HG02943 (cell line): ENCODE measurements at regions not wholly inside any gene's neighbourhood (a gene's known extent, or its start where the extent isn't known, plus 50 kb on each side); places are given as distances from the start of the nearest gene placed in this dataset.
"Not testable (repeated sequence)": the region's sequence is repeated elsewhere in the genome, so short reads cannot be mapped to it uniquely, and the experiment has no call there.

Experiments
- ATAC-seq: cut with Tn5 transposase; IDR thresholded peaks from one replicate; pipeline ENCODE4 v1.9.1; 2021; ENCODE audit warnings: mild to moderate bottlenecking, low read depth, moderate library complexity; ENCODE audit not compliant: unreplicated experiment

DNA sequence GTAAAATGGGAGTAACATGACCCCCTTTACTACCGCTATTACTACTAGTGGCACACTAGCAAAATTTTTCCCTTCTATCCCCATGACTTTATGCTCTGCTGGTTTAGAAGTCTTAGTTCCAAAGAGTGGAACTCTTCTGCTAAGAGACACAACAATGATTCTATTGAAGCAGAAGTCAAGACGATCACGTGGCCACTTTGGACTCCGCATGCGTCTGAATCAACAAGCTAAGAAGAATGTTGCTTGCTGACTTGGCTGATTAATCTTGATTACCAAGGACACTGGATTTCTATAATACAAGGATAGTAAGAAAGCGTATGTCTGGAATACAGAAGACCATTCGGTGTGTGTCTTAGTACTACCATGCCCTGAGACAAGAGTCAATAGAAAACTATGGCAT lies 244.7 kb upstream of the BTBD3 start:
- no peak for ATAC-seq

DNA sequence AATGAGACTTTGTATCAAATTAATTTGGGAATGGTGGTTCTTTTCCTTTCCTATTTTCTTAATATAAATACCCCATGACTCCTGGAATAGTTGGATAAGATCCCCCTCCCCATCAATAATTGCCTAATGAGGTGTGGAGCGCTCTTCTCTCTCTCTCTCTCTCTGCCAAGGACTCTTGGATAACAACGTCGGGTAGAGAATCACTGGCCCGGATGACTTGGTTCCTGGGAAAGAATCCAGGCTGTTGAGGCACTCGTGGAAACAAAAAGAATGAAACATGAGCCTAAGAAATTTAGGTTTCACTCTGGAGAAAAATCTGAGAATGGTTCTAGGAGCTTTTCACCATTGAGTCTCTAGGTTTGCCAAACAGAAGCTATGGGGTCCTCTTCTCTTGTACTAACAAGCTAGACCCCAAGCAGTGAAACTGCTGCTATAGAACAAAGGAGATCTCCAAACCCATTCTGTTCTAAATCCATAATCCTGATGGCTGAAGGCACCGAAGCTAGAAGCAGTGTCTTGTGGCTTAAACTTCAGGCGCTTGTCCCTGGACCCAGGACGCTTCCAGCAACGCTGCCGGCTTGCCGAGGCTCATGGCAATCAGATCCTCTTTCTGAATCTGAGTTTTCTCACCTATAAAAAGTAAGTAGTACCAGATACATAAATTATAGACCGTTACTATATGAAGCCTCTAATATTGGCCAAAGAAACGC lies 241.6 kb upstream of the BTBD3 start:
- no peak for ATAC-seq

DNA sequence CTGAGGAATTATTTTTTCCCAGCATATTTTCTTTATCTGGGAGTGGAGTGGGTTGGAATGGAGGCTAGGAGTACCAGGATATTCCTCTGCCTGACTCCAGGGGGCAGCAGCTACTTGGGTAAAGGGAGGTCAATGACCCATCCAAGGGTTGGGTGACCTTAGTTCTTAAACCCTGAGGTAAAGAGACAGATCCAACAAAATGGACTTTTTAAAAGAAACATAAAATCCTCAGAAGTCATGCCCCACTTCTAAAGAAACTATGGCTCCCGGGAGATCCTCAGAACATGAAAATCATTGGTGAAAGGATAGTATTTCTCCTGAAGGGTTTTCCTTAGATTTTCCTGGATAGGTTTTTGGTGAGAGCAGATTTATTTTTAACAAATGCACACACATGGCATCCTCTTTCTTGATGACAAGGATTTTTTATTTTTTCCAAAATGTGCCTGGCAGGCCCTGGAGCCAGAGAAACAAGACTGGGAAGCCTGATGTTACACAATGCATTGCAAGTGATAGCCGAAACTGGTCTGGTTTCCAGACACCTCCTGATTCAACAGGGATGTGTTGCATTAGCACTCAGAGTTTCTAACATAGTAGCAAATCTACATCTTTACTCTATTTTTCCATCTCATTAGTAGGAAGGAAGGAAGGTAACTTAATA lies 240.9 kb upstream of the BTBD3 start:
- no peak for ATAC-seq

DNA sequence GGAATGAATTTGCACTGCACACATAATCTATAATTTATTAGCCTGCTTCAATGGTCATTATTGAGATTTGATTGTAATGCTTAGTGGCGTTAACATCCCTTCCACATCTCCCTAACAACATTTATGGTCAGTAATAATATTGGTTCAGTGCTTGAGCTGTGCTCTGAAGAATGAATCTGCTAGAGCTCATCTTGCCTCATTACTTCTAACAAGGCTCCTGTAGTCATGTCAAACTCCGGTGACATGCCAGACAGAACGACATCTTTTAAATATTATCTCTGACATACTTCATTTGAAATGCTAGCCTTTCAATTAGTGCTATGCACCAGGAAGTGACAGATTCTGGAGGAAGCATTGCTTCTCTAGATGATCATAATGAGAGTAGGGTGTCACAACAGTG lies 240.3 kb upstream of the BTBD3 start:
- ATAC-seq = no peak

DNA sequence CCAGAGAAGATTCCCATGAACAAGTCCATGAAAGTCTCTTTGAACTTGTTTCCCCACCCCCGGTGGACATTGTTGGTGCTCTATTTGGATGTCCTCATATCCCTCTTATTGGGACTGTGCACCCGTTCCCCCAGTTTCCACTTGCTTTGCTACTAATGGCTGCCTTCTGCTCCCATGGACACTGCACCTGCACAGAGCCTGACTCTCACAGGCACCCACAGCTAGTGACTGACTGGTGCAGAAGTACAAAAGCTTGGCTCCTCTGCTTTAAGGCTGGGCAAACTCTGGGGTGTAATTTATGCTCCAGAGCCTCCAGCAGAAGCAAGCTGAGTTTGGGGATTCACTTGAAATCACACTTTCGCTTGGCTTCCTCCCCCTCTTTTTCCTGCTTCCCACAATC lies 239.9 kb upstream of the BTBD3 start:
- no peak for ATAC-seq

DNA sequence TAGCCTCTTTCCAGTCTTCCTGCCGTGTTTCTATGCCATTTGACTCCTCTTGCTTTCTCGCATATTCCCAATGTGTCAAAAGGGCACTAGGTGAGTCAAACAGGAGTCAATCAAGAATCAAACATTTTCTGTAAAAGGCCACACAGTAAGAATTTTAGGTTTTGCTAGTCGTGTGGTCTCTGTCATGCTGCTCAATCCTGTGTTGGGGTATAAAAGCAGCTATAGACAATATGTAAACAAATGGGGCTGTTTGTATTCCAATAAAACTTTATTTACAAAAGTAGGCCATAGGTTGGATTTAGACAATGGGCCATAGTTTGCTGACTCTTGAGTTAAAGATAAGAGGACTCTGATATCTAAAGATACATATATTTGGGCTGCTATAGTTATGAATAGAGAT lies 235.4 kb upstream of the BTBD3 start:
- no peak for ATAC-seq

DNA sequence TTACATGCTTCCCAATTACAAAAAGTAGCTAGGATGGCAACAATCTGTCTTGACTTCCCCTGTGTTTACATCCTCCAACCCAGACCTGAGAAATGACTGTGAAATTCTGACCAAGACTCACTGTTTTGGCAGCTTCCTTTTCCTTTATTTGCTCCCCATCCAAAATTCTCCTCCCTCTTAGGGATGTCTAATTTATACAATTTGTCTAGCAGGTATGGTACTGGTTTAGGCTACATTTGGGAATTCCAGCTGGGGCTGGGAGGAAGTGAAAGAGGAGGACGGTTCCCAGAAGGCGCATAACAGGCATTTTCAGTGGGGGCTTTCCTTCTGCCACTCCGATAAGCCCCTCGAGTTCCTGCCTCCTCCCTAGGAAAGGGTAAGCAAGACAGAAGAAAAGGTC lies 231.5 kb upstream of the BTBD3 start:
- no peak for ATAC-seq

DNA sequence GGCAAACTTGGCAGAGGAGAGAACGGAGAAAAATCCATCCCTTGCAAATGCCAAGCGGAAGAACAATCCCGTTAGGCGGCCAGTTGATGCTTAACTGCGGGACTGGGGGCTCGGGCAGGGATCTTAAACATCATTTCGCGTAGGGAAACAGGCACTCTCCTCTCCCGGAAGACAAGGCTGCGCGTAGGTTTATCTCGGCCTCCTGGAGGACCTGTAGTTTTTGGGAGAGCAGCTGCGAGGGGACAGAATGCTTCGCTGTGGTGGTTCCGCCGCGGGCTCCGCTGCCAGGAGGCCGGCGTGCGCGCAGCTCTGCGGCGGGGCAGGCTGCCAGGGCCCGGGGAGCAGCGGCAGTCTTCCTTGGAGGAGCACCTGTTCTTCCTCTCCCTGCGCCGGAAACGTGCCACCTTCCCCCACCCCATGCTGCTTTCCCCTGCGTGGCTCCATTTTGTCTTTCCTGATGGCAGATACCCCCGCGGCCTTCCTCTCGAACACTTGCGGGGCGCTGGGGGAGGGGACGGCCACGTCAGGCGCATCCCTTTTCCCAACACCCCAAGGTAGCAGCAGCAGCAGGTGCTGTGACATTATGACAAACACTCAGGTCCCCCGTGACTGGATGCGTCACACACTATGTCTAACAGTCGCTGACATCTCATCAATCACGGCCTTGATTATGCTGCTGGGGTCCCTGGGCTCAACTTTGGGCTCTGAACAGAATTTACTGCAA lies 230.7 kb upstream of the BTBD3 start:
- no peak for ATAC-seq

DNA sequence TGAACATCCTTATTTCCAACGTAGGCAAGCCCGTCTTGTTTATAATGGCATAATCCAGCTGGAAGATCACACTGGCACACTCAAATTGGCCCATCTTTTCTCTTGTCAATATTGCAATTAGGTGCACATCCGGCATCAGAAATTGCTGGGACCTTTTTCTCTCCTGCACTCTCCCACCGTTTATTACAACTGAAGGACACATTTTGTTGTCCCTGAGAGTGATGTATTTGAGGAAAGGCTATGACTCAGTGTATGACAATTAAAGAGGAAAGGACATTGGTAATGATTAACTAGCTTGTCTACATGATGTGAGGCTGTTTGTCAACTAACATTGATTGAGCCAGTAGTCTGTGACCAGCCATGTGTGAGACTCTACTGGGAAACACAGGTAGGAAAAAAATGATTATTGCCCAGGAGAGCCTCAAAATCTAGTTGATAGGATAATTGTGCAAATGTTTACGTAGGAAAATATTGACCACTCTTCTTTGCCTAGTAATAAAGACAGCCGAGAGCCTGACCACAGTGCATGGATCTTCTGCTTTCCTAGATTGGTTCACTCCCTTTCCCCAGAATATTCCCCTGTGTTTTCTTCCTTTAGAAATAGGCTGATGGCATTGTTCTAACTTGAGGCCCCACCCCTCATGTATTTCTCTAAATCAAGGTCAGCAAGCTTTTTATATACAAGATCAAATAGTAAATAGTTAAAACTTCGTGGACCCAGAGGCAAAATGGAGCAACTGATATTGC lies 230.0 kb upstream of the BTBD3 start:
- no peak for ATAC-seq

DNA sequence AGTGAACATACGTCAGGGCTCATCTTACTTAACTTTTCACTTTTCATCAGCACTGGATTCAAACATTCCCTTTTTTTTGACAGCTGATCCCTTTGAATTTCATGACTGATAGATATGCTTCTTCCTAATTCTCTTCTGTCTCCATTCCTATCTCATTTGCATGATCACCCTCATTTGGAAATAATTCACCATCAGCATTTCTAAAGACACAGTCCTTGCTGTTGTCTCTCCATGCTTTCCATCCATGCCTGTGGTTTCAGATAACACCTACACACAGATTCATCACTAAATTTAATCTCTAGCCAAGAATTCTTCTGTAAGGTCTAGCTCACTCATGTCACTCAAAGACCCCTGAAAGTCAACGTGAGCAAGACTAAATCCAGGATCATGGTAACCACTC lies 228.4 kb upstream of the BTBD3 start:
- ATAC-seq = no peak

DNA sequence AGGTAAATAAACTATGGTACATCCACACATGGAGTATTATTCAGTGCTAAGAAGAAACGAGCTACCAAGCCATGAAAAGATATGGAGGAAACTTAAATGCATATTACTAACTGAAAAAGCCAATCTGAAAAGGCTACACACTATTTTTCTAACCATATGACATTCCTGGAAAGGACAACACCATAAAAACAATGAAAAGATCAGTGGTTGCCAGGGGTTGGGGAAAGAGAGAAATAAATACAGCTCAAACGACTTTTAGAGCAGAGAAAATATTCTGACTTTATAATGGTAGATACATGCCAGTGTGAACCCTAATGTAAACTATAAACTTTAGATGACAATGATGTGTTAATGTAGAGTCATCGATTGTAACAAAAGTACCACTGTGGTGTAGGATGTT lies 225.9 kb upstream of the BTBD3 start:
- no peak for ATAC-seq

DNA sequence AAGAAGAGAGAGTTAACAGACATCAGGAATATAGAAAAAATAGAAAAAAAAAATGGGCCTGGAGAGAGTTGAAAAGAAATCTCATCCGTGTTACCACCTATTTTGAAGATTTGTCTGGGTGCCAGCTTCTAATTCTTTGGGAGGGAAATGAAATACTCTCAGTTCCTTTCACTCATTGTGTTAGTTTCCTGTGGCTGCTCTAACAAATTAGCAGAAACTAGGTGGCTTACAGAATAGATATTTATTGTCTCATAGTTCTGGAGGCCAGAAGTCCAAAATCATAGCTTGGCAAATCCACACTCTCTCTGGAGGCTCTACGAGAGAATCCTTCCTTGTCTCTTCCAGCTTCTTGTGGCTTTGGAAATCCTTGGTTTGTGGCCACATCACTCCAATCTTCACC lies 225.1 kb upstream of the BTBD3 start:
- ATAC-seq = no peak

DNA sequence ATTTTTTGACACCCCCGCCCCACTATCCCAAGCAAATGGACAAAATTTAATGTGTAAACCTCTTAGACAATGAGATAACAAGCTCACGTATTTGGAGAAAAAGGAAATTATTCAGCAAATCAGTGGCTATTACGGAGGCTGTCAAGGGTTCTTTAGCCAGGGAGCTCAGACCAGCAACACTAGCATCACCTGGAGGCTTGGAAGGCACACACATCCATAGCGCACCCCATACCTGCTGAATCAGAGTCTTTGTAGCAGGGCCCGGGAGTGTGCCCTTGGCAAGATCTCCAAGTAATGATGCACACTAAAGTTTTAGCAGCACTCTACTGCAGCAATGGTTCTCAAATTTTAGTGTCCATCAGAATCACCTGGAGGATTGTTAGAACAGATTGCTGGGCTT lies 223.2 kb upstream of the BTBD3 start:
- ATAC-seq = no peak

DNA sequence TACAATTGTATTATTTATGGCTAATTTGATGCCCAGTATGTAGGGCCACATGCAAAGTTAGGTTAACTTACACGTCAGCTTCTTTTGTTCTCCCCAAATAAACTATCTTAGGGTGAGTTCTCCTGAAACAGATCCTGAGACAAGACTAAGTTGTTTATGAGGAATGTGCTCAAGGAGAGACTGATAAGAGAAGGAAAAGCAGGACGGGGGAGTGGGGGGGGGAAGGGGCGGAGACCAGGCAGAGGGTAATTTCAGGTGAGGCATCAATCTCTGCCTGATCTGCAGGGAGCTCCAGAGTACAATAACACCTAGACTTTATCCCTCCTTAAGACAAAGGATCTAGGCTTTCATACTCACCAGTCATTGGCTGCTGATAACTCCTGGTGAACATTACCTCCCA lies 220.6 kb upstream of the BTBD3 start:
- no peak for ATAC-seq

DNA sequence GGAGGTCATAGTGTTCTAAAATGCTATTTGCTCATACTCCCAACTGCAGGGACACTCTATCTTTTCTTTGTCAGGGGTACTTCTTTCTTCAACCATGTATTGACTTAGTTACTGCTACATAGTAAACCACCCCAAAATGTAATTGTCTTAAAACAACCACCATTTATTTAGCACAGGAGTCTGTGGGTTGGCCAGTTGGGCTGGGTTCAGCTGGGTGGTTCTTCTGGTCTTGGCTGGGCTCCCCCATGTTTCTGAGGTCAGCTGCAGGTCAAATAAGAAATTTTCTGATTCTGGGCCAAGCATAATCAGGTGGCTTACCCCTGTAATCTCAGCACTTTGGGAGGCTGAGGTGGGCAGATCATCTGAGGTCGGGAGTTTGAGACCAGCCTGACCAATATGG lies 220.0 kb upstream of the BTBD3 start:
- no peak for ATAC-seq

DNA sequence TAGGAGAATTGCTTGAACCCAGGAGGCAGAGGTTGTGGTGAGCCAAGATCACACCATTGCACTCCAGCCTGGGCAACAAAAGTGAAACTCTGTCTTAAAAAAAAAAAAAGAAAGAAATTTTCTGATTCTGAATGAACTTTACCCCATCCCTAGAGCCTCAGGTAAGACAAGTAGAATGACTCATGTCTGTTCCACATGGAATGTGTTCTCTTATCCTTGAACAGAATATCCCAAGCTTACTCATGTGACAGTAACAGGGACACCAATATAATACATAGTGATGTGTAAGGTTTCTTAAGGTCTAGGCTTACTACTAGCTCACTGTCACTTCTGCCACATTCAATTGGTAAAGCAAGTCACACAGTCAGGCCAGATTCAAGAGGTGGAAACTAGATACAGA lies 219.6 kb upstream of the BTBD3 start:
- ATAC-seq = no peak

DNA sequence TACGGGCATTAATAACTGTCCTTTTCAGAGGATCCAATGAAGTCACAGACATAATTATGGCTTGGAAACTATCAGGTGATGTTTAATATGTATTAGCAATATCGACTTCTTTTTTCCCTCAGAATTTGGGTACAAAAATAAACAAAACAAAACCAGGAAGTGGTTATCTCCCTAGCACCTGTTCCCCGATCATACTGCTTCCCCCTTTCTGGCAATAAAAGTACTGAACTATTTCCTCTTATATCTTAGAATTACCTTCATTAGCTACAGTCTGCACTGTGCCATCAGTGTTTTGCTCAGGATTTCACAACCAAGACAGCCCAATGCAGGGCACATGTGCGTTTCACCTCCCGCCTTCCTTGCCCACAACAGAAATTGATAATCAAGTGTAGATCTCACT lies 216.9 kb upstream of the BTBD3 start:
- ATAC-seq = no peak

DNA sequence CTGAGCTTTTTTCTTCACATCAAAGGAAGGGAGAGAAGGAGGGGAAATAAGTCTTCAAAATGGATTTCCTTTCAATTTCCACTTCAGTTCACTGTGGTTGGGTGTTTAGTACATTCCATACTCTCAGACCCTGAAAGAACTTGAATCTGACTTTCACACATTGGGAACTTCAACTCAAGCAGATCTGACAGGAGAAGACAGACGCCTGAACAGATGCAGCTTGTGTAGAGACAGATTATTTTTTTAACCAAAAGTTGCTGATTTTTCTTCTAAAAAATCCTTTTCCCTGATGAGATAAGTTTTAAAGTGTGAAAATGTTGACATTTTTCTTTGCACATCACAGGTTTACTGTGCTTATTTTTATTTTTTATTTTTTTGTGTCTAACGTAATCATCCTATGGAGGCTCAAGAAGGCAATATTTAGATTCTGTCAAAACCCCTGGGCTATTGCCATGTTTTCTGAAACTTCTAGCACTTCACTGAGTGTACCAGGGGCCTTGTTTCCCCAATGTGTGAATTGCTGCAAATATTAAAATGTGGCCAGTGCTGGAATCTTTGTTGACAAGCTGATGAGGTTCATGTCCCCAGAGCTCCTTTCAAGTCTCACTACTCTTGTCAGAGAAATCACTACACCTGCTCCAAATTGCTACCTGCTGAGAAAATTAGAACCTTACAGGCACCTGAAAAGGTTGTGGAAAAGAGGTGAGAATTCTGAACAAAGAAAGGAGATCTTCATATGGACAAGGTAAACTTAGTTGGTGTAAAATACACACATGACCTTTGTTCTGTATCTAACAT lies 214.8 kb upstream of the BTBD3 start:
- ATAC-seq = no peak

DNA sequence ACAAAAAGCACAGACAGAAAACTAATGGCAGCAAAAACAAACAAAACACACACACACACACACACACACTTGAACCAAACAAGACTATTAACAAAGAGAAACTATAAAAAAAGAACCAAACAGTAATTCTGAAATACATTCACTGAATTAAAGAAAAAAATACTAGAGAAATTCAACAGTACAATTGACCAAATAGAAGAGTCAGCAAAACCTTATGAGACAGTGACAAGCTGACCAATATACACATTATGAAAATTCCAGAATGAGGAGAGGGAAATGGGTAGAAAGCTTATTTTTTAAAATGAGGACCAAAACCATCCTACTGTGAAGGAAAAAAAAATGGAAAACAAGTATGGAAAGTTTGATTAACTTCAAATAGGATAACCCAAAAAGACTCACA lies 212.2 kb upstream of the BTBD3 start:
- no peak for ATAC-seq

DNA sequence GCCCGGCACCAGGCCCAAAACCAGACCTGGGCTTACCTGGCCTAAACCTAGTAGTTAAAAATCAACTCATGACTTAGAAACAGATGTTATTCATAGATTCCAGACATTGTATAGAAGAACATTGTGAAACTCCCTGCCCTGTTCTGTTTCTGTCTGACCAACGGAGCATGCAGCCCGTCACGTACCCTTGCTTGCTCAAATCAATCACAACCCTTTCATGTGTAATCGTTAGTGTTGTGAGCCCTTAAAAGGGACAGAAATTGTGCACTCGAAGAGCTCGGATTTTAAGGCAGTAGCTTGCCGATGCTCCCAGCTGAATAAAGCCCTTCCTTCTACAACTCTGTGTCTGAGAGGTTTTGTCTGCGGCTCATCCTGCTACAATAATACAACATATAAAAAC lies 209.5 kb upstream of the BTBD3 start:
- not testable (repeated sequence) for ATAC-seq
